ENCODE measurements at regions not wholly inside any gene's neighbourhood (a gene's known extent, or its start where the extent isn't known, plus 50 kb on each side); places are given as distances from the start of the nearest gene placed in this dataset.

DNA sequence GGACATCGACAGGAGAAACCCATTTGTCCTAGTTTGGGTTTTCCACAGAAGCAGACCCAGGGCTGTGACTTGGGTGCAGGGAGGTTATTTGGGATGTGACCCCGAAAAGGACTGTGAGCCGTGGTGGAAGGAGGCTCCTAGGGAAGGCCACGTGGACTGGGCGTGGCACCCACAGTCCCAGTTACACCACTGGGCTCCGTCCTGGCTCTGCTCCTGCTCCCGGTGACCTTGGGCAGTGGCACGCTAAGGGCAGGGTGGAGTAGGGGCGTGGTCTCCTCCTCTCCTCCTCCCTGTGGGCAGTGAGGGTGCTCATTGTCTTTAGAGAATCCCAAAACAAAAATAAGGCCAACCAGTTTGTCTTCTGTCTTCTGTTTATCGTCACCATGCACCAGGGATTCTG, 190.1 kb downstream of the GADD45G start:
- Mint-ChIP-seq H3K4me3 (no peak overlapping the region), H3K27me3 (ENCODE audit: low read depth) (no peaks in the 10 kb centered on the region)

DNA sequence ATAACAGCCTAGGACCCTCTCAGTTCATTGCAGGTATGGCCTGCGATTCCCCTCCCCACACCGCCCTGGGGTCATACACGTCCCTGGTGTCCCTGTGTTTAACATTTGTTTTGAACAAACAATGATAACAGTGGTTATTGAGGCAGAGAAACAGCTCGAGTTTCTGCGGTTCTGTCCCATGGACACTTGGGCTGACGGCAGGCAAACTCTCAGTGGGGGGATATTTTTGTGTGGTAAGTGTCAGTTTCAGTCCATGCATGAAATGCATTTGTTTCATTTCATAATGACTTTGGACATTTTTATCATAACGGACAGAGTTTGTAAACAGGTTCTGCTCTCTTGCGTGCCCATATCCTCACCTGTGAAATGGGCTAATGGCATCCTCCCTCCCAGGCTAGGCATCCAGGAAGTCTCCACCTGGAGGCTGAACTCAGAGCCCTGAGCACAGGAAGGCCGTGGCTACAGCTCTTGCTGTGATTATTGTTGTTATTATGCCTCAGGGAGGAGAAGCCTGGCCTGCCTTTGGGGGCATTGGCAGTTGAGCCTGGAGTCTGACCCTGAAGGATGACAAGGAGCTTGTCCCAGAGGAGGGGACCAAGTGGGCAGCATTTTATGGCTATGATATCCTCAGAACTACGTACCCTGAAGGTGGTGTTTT, 190.9 kb downstream of the GADD45G start:
- H3K27me3 Mint-ChIP-seq (ENCODE audit: low read depth), result no peaks in the 10 kb centered on the region
- ATAC-seq (no peak), DNase-seq (no peak)
- H3K36me3 Mint-ChIP-seq (ENCODE audit: insufficient read depth), result no peaks in the 10 kb centered on the region
- no peaks in the 10 kb centered on the region for H3K4me1 Mint-ChIP-seq (ENCODE audit: low read depth)
- no peaks in the 10 kb centered on the region for H3K9me3 Mint-ChIP-seq
- no peak overlapping the region for H3K4me3 Mint-ChIP-seq

More for the DNA sequence above, 190.1 kb downstream of the GADD45G start:
- Mint-ChIP-seq H3K4me1 (ENCODE audit: low read depth) (no peaks in the 10 kb centered on the region), H3K9me3 (no peaks in the 10 kb centered on the region), H3K36me3 (ENCODE audit: insufficient read depth) (no peaks in the 10 kb centered on the region)
- ATAC-seq, result no peak
- no peak for DNase-seq

DNA sequence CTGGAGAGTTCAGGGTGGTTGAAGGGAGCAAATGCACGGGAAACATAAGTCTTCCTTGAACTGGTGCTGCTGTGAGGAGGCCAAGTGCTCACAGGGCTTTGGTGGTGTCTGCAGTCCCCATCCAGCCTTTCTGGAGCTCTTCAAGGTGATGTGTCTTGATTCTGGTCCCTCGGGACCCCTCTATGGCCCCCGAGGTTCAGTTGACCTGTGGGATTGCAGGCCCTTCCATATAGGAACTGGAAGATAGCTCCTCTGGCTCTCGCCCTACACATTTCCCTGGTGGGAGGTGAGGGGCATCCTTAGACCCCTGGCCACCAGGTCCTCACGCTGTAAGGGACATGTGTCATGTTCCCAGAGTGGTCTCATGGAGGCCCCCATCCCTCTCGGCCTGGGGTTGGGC, 191.8 kb downstream of the GADD45G start:
- no peaks in the 10 kb centered on the region for H3K36me3 Mint-ChIP-seq (ENCODE audit: insufficient read depth)
- DNase-seq (no peak), ATAC-seq (no peak)
- H3K9me3 Mint-ChIP-seq, result no peaks in the 10 kb centered on the region
- no peaks in the 10 kb centered on the region for H3K4me1 Mint-ChIP-seq (ENCODE audit: low read depth)
- no peak overlapping the region for H3K4me3 Mint-ChIP-seq
- no peaks in the 10 kb centered on the region for H3K27me3 Mint-ChIP-seq (ENCODE audit: low read depth)

DNA sequence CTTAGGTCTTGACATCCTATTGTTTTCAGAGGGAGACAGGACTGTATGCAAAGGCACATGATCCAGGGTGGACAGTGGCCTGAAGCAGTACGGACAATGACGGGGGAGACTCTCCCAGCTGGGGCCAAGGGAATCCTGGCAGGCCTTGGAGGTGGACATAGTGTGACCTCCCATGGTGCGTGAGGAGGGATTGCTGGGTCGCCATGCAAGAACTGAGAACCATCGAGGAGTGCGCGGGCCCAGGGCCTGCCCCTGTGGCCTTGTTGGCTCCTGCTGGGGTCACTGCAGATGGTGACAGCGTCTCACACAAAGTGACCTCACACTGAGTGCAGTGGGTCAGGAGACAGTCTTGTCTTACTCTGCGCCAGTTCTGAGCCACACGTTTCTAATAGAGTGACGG, 192.4 kb downstream of the GADD45G start:
- DNase-seq (no peak), ATAC-seq (no peak)
- Mint-ChIP-seq H3K4me1 (ENCODE audit: low read depth) (no peaks in the 10 kb centered on the region), H3K9me3 (no peaks in the 10 kb centered on the region), H3K27me3 (ENCODE audit: low read depth) (peaks cover 3% of the 10 kb centered on the region), H3K4me3 (no peak overlapping the region), H3K36me3 (ENCODE audit: insufficient read depth) (no peaks in the 10 kb centered on the region)

DNA sequence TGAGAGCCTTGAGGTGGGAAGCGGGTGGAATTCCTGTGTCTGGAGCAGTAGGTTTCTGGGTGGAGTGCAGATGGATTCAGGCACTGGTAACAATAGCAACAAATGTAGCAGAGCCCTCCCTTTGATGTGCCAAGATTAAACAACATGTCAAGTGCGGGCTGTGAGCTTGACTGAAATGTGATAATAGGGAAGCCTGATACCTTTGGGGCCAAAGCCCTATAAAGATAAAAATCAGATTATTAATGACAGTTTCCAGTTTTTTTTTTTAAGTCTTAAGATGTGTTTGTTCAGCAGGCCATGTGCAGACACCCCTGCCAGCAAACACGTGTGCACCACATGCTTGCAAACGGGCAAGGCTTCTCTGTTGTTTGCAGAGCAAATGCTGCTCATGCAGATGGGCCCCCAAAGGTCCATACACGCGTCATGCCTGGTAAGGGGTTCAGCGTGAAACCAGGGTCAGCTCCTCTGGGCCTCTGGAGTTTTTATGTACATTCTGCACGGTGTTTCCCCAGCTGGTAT, 193.2 kb downstream of the GADD45G start:
- no peaks in the 10 kb centered on the region for H3K4me1 Mint-ChIP-seq (ENCODE audit: low read depth)
- no peaks in the 10 kb centered on the region for H3K9me3 Mint-ChIP-seq
- peaks cover 4% of the 10 kb centered on the region for H3K27me3 Mint-ChIP-seq (ENCODE audit: low read depth)
- DNase-seq (no peak), ATAC-seq (no peak)
- H3K36me3 Mint-ChIP-seq (ENCODE audit: insufficient read depth), result no peaks in the 10 kb centered on the region
- no peak overlapping the region for H3K4me3 Mint-ChIP-seq

DNA sequence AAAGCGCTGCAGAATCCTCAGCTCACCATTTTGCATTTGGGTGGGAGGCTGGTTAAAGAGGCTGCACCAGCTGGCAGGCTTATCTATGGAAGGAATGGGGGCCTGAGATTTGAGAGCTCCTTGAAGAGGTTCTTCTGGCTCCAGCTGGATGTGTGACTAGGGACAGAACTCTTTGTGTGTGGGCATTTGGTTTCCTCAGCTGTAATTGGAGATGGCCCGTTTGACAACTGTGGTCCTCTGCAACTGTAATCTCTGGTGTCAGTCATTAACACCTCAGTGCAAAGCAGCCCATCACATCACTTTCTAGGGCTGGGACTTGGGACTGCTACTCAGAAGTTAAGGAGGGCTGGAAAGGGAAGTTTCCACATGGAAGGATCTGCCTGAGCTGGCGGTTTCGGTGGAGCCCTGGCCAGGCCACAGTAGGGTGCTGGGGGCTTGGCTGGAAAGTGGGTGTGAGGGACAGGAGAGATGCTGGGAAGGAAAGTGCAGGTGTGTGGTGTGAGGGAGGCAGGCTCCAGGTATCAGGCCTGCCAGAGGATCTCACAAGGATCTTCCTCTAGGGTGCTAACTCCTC, 193.8 kb downstream of the GADD45G start:
- Mint-ChIP-seq H3K4me3 (no peak overlapping the region), H3K4me1 (ENCODE audit: low read depth) (no peaks in the 10 kb centered on the region), H3K9me3 (no peaks in the 10 kb centered on the region), H3K27me3 (ENCODE audit: low read depth) (peaks cover 4% of the 10 kb centered on the region), H3K36me3 (ENCODE audit: insufficient read depth) (no peaks in the 10 kb centered on the region)
- ATAC-seq (no peak), DNase-seq (no peak)

DNA sequence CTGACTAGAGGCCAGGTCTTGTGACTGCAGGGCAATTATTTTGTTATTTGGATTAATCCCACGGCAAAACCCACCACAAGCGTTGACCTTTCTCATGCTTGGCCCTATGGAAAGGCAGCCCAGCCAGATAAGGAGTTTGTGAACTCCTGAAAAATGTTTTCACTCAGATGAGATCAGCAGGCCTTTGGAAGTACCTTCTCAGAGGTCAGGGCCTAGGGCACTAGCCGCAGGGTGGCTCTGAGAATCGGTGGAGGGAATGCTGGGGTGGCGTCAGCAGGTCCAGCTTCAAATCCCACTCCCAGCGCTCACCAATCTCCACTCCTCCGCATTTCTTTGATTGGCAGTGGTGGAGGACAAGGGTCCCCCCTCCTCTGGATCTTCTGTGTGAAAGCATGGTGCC, 194.4 kb downstream of the GADD45G start:
- DNase-seq (no peak), ATAC-seq (no peak)
- no peaks in the 10 kb centered on the region for H3K4me1 Mint-ChIP-seq (ENCODE audit: low read depth)
- H3K27me3 Mint-ChIP-seq (ENCODE audit: low read depth), result peaks cover 4% of the 10 kb centered on the region
- no peaks in the 10 kb centered on the region for H3K36me3 Mint-ChIP-seq (ENCODE audit: insufficient read depth)
- H3K4me3 Mint-ChIP-seq, result no peak overlapping the region
- no peaks in the 10 kb centered on the region for H3K9me3 Mint-ChIP-seq

DNA sequence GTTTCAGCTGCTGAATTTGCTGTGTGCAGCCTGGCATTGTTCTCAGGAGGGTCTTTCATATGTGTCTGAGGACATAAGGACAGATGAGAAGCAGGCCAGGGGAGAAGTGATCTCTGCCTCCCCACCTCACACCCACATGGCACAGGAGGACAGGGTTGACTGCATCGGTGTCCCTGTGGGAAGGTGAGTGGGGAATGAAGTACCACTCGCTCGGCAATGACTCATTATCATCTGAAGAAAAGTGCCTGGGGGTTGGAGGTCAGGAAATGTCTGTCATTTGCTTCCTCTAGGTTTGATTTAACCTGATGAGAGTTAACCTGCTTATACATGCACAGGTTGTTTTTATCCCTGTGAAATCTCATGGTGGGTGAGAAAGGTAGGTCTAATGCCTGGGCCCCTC, 195.0 kb downstream of the GADD45G start:
- Mint-ChIP-seq H3K27me3 (ENCODE audit: low read depth) (peaks cover 4% of the 10 kb centered on the region), H3K4me1 (ENCODE audit: low read depth) (peaks cover 3% of the 10 kb centered on the region), H3K36me3 (ENCODE audit: insufficient read depth) (no peaks in the 10 kb centered on the region), H3K4me3 (no peak overlapping the region), H3K9me3 (no peaks in the 10 kb centered on the region)
- ATAC-seq, result no peak
- DNase-seq, result no peak

DNA sequence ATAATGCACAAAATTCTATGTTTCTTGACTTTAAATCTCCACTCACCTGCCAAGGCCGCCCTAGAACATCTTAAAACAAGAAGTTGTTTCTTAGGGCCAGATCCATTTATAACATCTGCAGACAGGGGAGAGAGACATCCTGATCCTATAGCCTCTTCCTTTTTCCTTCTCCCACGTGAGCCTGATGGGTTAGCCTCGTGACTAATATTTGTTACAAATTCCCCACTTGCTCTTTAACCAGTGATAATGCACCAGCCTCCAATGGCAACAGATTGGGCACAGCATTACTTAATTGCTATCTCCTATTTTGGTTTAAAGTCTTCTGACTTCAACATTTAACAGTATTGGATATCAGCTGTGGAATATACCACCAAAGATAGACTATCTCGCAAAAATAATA, 196.5 kb downstream of the GADD45G start:
- Mint-ChIP-seq H3K4me3 (no peak overlapping the region), H3K4me1 (ENCODE audit: low read depth) (peaks cover 8% of the 10 kb centered on the region), H3K9me3 (no peaks in the 10 kb centered on the region), H3K27me3 (ENCODE audit: low read depth) (peaks cover 4% of the 10 kb centered on the region), H3K36me3 (ENCODE audit: insufficient read depth) (no peaks in the 10 kb centered on the region)
- no peak for ATAC-seq
- no peak for DNase-seq

DNA sequence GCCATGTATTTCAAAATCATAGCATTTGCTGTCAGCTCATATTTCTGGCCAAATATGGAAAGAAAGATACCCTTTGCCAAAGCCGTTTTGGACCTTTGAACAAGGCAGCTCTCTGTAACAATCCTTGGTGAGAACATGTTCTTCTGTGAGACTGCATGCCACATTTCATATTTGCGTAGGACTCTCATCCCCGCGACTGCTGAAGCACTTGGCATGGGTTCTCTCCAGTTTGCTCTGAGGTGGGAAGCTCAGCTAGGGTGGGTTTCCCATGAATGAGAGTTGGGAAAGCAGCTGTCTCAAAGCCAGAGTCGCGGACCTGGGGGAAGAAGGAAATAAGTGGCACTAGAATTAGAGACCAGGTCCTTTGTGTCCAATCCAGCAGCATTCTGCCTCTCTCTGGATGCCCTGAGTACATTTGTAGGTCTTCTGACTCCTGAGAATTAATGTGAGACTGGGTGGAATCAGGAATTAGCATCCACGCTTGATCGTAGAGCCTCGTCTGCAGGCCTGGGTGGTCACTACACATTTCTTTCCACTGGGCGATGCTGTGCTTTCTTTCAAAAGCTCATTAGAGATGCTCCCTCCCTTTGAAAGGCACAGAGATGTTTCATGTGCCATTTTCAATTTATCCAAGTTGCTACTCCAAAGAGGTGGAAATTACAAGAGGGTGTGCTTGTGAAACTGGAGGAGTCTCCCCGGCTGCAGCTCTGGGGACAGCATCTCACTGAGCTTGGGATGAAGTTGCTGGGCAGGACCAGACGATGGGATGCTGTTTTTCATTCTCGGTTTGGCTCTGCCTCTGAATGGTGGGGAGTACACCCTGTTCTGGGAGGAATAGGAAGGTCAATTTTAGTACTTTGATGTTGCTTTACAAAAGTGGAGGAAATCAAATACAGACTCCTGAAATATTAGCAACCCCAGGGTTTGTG, 197.2 kb downstream of the GADD45G start:
- no peak for ATAC-seq
- DNase-seq, result no peak
- peaks cover 4% of the 10 kb centered on the region for H3K27me3 Mint-ChIP-seq (ENCODE audit: low read depth)

DNA sequence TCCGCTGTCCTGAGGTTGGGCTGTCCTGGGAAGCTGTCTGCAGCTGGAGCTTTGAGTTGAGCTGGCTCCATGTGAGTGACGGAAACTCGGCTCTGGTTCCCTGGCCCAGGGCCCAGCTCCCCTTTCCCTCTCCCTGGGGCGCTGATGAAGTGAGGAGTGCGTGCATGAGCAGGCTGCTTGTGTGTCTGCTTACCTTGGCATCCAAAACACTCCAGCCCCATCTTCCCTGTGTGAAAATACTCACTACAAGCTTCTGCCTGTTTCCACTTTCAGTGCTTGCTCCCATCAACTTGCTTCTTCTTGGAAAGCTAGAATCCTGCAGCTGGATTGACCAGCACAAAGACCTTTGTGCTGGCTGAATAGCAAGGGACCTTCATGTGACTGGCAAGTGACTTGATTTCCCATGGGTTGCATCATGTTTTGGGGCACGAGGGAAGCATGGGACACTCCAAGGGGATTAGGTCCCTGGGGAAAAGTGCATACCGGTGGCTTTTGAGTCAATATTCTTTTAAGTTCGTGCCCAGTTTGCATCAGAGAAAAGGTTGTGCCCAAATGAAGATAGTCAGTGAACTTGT, 198.1 kb downstream of the GADD45G start:
- no peak for DNase-seq
- no peaks in the 10 kb centered on the region for H3K9me3 Mint-ChIP-seq

More for the DNA sequence above, 197.2 kb downstream of the GADD45G start:
- Mint-ChIP-seq H3K4me1 (ENCODE audit: low read depth) (peaks cover 8% of the 10 kb centered on the region), H3K4me3 (no peak overlapping the region), H3K9me3 (no peaks in the 10 kb centered on the region), H3K36me3 (ENCODE audit: insufficient read depth) (no peaks in the 10 kb centered on the region)

DNA sequence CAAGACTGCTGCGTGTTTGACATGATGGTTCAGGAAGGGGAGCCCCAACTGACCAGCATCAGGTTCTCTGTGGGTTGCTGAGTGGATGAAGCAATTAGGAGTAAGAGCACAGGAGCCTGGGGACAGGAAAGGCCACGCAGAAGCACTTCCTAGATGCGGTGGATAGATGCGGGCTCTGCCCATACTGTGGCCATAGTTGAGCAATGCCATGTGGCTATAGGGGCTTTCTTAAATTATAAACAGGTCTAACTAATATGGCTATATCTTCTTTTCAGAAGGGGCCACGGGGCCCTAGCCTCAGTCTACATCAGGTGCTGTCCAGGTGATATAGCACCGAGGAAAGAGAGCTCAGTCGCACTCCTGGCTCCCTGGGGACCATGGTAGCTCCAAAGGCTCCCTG, 198.6 kb downstream of the GADD45G start:
- Mint-ChIP-seq H3K4me1 (ENCODE audit: low read depth) (peaks cover 8% of the 10 kb centered on the region), H3K36me3 (ENCODE audit: insufficient read depth) (no peaks in the 10 kb centered on the region), H3K9me3 (no peaks in the 10 kb centered on the region), H3K27me3 (ENCODE audit: low read depth) (peaks cover 4% of the 10 kb centered on the region), H3K4me3 (no peak overlapping the region)
- DNase-seq (no peak), ATAC-seq (no peak)

More for the DNA sequence above, 198.1 kb downstream of the GADD45G start:
- H3K4me3 Mint-ChIP-seq, result no peak overlapping the region
- no peak for ATAC-seq
- peaks cover 4% of the 10 kb centered on the region for H3K27me3 Mint-ChIP-seq (ENCODE audit: low read depth)
- H3K4me1 Mint-ChIP-seq (ENCODE audit: low read depth), result peaks cover 8% of the 10 kb centered on the region
- H3K36me3 Mint-ChIP-seq (ENCODE audit: insufficient read depth), result no peaks in the 10 kb centered on the region

DNA sequence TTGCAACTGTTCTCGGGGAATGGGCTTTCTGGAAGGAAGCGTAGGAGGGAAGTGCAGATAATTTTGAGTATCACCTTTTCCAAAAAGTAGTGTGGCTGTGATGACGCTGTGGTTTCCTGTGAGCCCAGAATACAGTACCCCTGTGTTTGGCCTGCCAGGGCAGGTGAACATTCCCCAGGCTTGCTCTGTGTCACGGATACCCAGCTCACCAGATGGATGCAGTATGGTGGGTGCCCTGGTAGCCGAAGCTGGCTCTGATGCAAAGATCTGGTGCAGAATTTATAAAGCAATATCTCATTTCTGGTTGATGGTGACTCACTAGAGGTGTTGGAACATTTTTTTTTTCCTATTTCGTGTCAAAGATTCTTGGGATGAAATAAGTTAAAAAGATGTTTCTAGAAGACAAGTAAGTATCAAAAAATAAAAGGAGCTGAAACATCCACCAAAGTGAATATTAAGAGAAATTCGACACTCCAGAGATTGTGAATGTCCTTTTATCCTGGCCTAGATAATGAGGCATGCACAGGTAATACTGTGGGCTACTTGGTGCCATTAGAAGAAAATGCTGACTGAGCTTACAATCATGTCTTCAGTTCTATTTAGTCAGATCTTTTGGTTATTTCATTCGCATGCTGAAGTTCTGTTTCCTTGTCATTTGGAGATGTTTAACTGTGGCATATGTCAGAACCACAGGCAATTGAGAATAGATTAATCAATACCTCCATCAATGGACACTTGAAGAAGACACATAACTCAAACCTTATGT, 200.1 kb downstream of the GADD45G start:
- Mint-ChIP-seq H3K4me3 (no peak overlapping the region), H3K36me3 (ENCODE audit: insufficient read depth) (no peaks in the 10 kb centered on the region), H3K4me1 (ENCODE audit: low read depth) (peaks cover 8% of the 10 kb centered on the region), H3K9me3 (no peaks in the 10 kb centered on the region), H3K27me3 (ENCODE audit: low read depth) (peaks cover 4% of the 10 kb centered on the region)
- DNase-seq (no peak), ATAC-seq (no peak)

Measured in activated T-cell treated with anti-CD3 and anti-CD28 coated beads, Interleukin-2, amount 50 U/mL, for 4 hours (primary cell).